Left ventricle myocardium inferior (tissue), 1 donor: ENCODE measurements at regions not wholly inside any gene's neighbourhood (a gene's known extent, or its start where the extent isn't known, plus 50 kb on each side); places are given as distances from the start of the nearest gene placed in this dataset.
A peak's percentile ranks its signal among the peaks of the same experiment; 100 is the strongest.

Source experiments
- DNase-seq: peaks from one replicate; pipeline ENCODE4 v3.0.0-alpha.2; 2020
- H3K27ac ChIP-seq: fragments of 200-600 bp; replicated peaks from 2 replicates; pipeline ENCODE4 v1.8.0; 2021
- H3K27me3 ChIP-seq: fragments of 200-600 bp; 2 replicates; pipeline ENCODE4 v1.8.0; 2021; ENCODE audit warnings: low read depth
- H3K36me3 ChIP-seq: fragments of 200-600 bp; 2 replicates; pipeline ENCODE4 v1.8.0; 2021
- H3K4me1 ChIP-seq: fragments of 200-600 bp; 2 replicates; pipeline ENCODE4 v1.8.0; 2021
- H3K4me3 ChIP-seq: fragments of 200-600 bp; 2 replicates; pipeline ENCODE4 v1.8.0; 2021; ENCODE audit warnings: mild to moderate bottlenecking, moderate library complexity
- H3K9me3 ChIP-seq: fragments of 200-600 bp; replicated peaks from 2 replicates; pipeline ENCODE4 v1.8.0; 2021
- intact Hi-C: fragments of 100-400 bp; cut with micrococcal nuclease; formaldehyde crosslinking; loops from one replicate; pipeline ENCODE4 v1.11.0; 2022
- TF ChIP-seq, protein P1 (sequence below): fragments of 200-600 bp; IDR thresholded peaks from 2 replicates; pipeline ENCODE4 v1.8.0; 2021; ENCODE audit warnings: antibody characterized with exemption, mild to moderate bottlenecking, borderline replicate concordance
- donor health status: DM: no; HTN: yes; CAD: no; lungs with severe emphysema.

DNA sequence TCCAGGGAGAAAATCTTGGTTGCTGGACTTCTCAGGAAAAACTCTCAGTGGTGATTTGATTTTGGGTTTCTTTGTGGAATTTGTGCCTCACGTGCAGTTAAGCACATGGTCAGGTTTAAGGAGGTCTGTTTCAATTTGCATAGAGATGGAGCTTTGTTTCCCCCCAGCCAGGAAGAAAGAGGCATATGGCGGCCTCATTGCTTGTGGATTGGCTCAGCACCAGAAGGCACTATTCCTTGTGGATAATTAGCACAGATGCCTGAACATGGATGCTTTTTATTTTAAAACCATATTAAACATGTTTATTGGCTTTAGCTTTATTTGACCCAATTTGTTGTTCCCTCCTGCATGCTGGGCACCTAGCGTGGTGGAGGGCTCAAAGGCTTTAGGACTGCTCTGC lies 125.1 kb upstream of the RGMA start:
- Histone ChIP-seq H3K4me3 (no peak overlapping the region), H3K4me1 (peaks cover 34% of the 10 kb centered on the region), H3K36me3 (no peaks in the 10 kb centered on the region), H3K27ac (peak overlapping the region; percentile 82), H3K27me3 (no peaks in the 10 kb centered on the region), H3K9me3 (peaks cover 9% of the 10 kb centered on the region)
- TF ChIP-seq, protein P1, sequence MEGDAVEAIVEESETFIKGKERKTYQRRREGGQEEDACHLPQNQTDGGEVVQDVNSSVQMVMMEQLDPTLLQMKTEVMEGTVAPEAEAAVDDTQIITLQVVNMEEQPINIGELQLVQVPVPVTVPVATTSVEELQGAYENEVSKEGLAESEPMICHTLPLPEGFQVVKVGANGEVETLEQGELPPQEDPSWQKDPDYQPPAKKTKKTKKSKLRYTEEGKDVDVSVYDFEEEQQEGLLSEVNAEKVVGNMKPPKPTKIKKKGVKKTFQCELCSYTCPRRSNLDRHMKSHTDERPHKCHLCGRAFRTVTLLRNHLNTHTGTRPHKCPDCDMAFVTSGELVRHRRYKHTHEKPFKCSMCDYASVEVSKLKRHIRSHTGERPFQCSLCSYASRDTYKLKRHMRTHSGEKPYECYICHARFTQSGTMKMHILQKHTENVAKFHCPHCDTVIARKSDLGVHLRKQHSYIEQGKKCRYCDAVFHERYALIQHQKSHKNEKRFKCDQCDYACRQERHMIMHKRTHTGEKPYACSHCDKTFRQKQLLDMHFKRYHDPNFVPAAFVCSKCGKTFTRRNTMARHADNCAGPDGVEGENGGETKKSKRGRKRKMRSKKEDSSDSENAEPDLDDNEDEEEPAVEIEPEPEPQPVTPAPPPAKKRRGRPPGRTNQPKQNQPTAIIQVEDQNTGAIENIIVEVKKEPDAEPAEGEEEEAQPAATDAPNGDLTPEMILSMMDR: no peak
- intact Hi-C loops: no loop called here
- no peak for DNase-seq

DNA sequence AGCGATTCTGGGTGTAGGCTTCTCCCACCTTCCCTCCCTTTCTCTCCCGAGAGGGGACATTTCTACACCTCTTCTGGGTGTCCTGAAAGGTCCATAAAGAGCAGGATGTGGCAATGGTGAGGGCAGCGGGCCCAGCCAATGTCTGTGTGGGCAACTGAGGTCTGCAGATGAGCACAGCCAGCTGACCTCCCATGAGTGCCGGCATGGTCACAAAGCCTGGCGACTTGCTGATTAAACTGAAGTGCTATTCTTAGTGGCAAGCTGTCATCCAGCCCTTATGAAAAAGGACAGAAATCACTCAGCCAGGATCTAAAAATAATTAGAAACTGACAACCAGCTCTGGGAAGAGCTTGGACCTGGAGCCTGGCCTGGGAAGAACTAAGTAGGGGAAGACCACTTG lies 124.3 kb upstream of the RGMA start:
- Histone ChIP-seq H3K9me3 (peaks cover 9% of the 10 kb centered on the region), H3K27me3 (no peaks in the 10 kb centered on the region), H3K27ac (peak overlapping the region; percentile 82), H3K4me1 (peaks cover 34% of the 10 kb centered on the region), H3K4me3 (no peak overlapping the region), H3K36me3 (no peaks in the 10 kb centered on the region)
- DNase-seq: peak; percentile 76
- TF ChIP-seq, protein P1: no peak
- intact Hi-C loops: no loop called here

DNA sequence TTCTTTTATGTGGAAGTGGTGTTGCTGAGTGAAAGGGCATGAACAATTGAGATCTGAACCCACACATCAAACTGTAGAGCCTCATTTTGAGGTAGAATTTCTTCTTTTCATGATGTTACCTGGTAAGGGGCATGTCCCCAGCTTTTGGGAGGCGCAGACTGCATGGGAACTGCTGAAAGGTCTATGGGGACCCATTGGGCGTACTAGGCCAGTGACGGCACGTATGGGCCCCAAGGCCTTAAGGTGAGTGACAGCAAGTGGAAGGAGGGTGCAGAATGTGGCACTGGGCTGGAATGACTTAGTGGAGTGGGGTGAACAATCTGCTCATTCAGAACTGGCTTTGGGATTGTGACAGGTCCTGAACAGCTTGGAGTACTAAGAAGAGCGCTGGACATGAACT lies 123.6 kb upstream of the RGMA start:
- H3K4me1 ChIP-seq: peaks cover 29% of the 10 kb centered on the region
- no peaks in the 10 kb centered on the region for H3K36me3 ChIP-seq
- H3K4me3 ChIP-seq: no peak overlapping the region
- intact Hi-C loops: no loop called here
- TF ChIP-seq, protein P1: no peak
- no peak for DNase-seq
- H3K9me3 ChIP-seq: peaks cover 9% of the 10 kb centered on the region
- no peaks in the 10 kb centered on the region for H3K27me3 ChIP-seq
- peak overlapping the region; percentile 82 for H3K27ac ChIP-seq

DNA sequence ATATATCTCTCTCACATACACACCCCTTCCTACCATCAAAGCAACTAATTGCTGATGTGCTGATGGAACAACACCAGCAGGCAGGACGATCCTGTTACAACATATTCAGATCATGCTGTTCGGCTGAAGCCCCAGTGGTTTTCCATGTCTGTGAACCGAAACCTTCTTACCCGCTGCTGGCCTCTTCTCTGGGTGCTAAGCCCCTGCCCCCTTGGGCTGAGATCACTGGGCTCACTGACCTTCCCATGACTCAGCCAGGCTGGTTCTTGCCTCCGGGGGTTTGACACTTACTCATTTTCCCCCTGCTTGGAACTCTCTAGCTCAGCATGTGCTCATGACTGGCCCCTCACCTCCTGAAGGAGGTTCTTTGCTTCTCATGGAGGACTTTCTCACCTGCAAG lies 122.0 kb upstream of the RGMA start:
- Histone ChIP-seq H3K36me3 (no peaks in the 10 kb centered on the region), H3K9me3 (peaks cover 9% of the 10 kb centered on the region), H3K27me3 (no peaks in the 10 kb centered on the region), H3K27ac (no peak overlapping the region), H3K4me3 (no peak overlapping the region), H3K4me1 (peaks cover 15% of the 10 kb centered on the region)
- DNase-seq: no peak
- intact Hi-C loops: no loop called here
- TF ChIP-seq, protein P1: no peak

DNA sequence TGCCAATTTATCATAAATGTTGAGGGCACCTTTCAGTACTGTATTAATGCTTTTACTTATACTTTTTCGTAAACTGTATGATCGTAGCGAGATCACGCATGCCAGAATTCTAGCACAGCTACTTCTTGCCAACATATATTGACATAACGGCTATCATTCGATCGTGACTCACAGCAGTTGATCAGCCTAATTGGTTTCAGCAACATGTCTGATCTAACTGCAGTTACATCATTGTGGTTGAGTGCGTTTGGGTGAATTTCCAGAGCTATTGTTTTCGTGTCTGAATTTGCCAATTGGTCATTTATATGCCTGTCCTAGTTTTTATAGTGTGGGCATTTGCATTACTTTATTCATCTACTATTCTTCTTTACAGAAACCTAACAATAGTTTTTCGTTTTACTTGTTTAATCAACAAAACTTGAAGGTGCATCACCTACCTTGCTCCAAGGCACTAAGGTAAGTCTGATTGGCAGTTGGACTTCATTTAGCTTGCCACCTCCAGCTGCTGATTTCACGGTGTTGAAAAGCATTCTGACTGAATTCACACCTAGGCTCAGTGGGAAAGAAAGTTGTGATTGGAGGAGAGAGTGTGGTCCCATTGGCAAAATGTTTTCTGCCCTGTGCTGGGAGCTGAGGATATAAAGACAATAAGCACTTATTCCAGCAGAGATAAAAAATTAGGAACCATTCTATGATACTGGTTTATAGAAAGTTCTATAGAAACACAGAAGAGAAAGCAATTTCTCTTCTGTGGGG lies 120.9 kb upstream of the RGMA start:
- TF ChIP-seq, protein P1: no peak
- H3K27me3 ChIP-seq: no peaks in the 10 kb centered on the region
- H3K4me1 ChIP-seq: peaks cover 15% of the 10 kb centered on the region
- DNase-seq: no peak
- intact Hi-C loops: no loop called here
- H3K36me3 ChIP-seq: no peaks in the 10 kb centered on the region
- H3K9me3 ChIP-seq: peaks cover 9% of the 10 kb centered on the region
- H3K4me3 ChIP-seq: no peak overlapping the region
- no peak overlapping the region for H3K27ac ChIP-seq
